Fibroblast of lung (primary cell): ENCODE measurements at regions not wholly inside any gene's neighbourhood (a gene's known extent, or its start where the extent isn't known, plus 50 kb on each side); places are given as distances from the start of the nearest gene placed in this dataset.

Experiments
- CTCF ChIP-seq, 2 donors: IDR thresholded peaks in 1 of 2; conservative IDR thresholded peaks in 1 of 2; 1 replicate in 1 of 2; 2 replicates in 1 of 2; pipeline ENCODE4 v1.5.1; 2011 to 2012; ENCODE audit warnings: low read length in 2 of 2, control low read depth in 1 of 2, inconsistent platforms in 1 of 2, low read depth in 1 of 2, mild to moderate bottlenecking in 1 of 2
- EZH2 ChIP-seq: IDR thresholded peaks from 2 replicates; pipeline ENCODE4 v1.5.1; 2012; ENCODE audit warnings: low read length, control low read depth, mild to moderate bottlenecking; ENCODE audit errors: missing control alignments

DNA sequence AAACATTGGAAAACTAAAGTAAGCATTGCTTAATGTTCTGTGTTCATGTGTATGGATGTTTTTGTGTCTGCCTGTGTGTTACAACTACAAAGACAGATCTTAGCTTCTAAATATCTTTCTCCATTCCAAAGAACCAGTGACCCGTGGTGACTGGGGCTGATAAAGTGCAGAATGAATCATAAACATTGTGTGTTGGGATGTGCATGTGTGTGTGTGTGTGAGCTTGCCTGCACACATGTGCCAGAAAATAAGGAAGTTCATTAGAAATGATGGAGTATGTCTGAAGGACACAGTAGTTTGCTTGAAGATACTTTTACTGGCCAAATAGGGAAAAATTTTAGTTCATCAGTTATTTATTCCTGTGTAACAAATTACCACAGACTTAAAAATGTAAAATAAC, 756.6 kb upstream of the CELF4 start:
- TF ChIP-seq CTCF (conservative IDR thresholded peaks at IDR 0.05 in 1 of 2, IDR thresholded peaks at IDR 0.05 in 1 of 2; ENCODE audit: low read depth in 1 of 2, low read length in 2 of 2) = no peak
- TF ChIP-seq EZH2 = no peak
